Testis (tissue), 2 donors: ENCODE measurements at regions not wholly inside any gene's neighbourhood (a gene's known extent, or its start where the extent isn't known, plus 50 kb on each side); places are given as distances from the start of the nearest gene placed in this dataset.

ENCODE experiments used
- POLR2A ChIP-seq: fragments of 450-650 bp; IDR thresholded peaks from one replicate; pipeline ENCODE4 v1.6.1; 2017; ENCODE audit warnings: antibody characterized with exemption, mild to moderate bottlenecking, moderate library complexity
- TF ChIP-seq, protein P1 (sequence below), 3 experiments: fragments of 450-650 bp in 2 of 3; fragments of 200-600 bp in 1 of 3; sonication (generic) in 1 of 3; IDR thresholded peaks; one replicate each; pipeline ENCODE4 v1.5.1; 2016 to 2019; ENCODE audit warnings: antibody characterized with exemption in 3 of 3, mild to moderate bottlenecking in 2 of 3, moderate library complexity in 1 of 3

- TF ChIP-seq, protein P1, sequence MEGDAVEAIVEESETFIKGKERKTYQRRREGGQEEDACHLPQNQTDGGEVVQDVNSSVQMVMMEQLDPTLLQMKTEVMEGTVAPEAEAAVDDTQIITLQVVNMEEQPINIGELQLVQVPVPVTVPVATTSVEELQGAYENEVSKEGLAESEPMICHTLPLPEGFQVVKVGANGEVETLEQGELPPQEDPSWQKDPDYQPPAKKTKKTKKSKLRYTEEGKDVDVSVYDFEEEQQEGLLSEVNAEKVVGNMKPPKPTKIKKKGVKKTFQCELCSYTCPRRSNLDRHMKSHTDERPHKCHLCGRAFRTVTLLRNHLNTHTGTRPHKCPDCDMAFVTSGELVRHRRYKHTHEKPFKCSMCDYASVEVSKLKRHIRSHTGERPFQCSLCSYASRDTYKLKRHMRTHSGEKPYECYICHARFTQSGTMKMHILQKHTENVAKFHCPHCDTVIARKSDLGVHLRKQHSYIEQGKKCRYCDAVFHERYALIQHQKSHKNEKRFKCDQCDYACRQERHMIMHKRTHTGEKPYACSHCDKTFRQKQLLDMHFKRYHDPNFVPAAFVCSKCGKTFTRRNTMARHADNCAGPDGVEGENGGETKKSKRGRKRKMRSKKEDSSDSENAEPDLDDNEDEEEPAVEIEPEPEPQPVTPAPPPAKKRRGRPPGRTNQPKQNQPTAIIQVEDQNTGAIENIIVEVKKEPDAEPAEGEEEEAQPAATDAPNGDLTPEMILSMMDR (IDR thresholded peaks at IDR 0.05): no peak
- TF ChIP-seq POLR2A: no peak
Observed at GRCh38 chr2:34311816-34312215, 712.7 kb upstream of the FAM98A start.
